GM12892 (cell line): ENCODE measurements at regions not wholly inside any gene's neighbourhood (a gene's known extent, or its start where the extent isn't known, plus 50 kb on each side); places are given as distances from the start of the nearest gene placed in this dataset.

Experiments used
- POLR2A ChIP-seq: IDR thresholded peaks from 2 replicates; pipeline ENCODE4 v1.6.1; 2011; ENCODE audit warnings: low read depth, low read length, control low read depth
- POLR2AphosphoS5 ChIP-seq: IDR thresholded peaks from 2 replicates; pipeline ENCODE4 v1.6.1; 2011; ENCODE audit warnings: low read depth, low read length, control low read depth
- TAF1 ChIP-seq: IDR thresholded peaks from 2 replicates; pipeline ENCODE4 v1.6.1; 2011; ENCODE audit warnings: low read depth, mild to moderate bottlenecking, control low read depth, low read length, borderline replicate concordance

DNA sequence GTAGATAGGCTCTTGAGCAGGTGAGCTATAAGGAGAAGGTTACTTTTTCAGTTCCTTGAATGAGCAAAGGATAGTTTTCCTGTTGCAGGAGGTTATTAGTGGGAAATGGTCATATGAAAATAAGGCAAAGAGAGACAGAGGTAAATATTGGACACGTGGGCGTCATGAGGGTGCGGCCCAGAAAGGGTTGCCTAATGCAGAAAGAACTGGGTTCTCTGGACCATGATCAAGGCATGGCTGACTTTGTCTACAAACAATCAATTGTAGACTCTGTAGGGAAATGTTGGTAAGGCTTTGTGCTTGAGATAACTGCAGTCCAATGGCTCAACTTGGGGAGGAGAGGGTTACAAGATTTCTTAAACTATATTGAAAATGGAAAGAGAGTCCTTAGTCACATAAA, 585.8 kb downstream of the BCL11A start:
- TF ChIP-seq POLR2AphosphoS5 (no peak), POLR2A (no peak), TAF1 (no peak)
